Activated naive CD4-positive, alpha-beta T cell treated with anti-CD3 and anti-CD28 coated beads, Interleukin-2, amount 50 U/mL, for 24 hours (primary cell): ENCODE measurements at regions not wholly inside any gene's neighbourhood (a gene's known extent, or its start where the extent isn't known, plus 50 kb on each side); places are given as distances from the start of the nearest gene placed in this dataset.

Experiments used
- H3K27ac Mint-ChIP-seq: one replicate; pipeline ENCODE4 v1.8.0; 2021; ENCODE audit warnings: mild to moderate bottlenecking, mixed read lengths
- H3K27me3 Mint-ChIP-seq: one replicate; pipeline ENCODE4 v1.8.0; 2021; ENCODE audit warnings: mixed read lengths
- H3K36me3 Mint-ChIP-seq: one replicate; pipeline ENCODE4 v1.8.0; 2021; ENCODE audit warnings: mixed read lengths
- H3K4me1 Mint-ChIP-seq: one replicate; pipeline ENCODE4 v1.8.0; 2021; ENCODE audit warnings: mixed read lengths
- H3K4me3 Mint-ChIP-seq: one replicate; pipeline ENCODE4 v1.8.0; 2021; ENCODE audit warnings: mild to moderate bottlenecking, mixed read lengths
- H3K9me3 Mint-ChIP-seq: one replicate; pipeline ENCODE4 v1.8.0; 2021; ENCODE audit warnings: mixed read lengths

DNA sequence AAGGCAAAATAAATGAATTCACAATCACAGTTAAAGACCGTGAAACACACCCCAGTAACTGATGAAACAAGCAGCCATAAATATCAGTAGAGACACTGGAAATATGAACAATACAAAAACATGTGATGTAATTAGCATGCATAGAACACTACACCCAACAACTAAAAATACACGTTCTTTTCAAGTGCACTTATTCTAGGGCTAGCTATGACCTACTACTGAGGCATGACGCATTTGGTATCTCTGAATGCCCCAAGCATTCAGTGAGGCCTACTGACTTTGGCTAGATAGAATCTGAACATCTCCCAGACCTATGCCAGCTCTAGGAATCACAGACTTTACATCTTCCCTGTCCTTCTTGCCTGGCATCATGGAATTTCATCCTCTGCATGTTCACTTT, 450.0 kb upstream of the ID2 start:
- Mint-ChIP-seq H3K27me3 (peaks cover 2% of the 10 kb centered on the region), H3K9me3 (no peaks in the 10 kb centered on the region), H3K27ac (no peak overlapping the region), H3K36me3 (no peaks in the 10 kb centered on the region), H3K4me1 (peaks cover 14% of the 10 kb centered on the region), H3K4me3 (no peak overlapping the region)

DNA sequence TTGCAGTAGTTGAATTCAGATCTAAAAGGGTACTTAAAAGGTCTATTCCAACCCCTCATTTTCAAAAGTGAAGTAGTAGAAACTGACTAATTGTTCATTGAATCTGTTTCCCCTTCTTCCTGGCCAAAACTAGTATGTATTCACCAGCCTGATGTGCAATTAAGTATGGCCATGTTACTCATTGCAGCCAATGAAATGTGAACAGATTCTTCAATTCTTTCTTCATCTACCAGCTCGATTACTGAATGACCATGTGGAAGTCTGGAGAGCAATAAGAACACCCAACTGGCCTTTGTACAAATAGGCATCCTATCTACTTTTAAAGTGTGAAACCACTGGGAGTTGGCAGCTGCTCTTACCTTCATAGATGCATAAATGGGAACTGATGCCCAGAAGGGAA, 449.0 kb upstream of the ID2 start:
- H3K9me3 Mint-ChIP-seq, result no peaks in the 10 kb centered on the region
- no peak overlapping the region for H3K27ac Mint-ChIP-seq
- peaks cover 14% of the 10 kb centered on the region for H3K4me1 Mint-ChIP-seq
- H3K27me3 Mint-ChIP-seq, result peaks cover 3% of the 10 kb centered on the region
- H3K36me3 Mint-ChIP-seq, result no peaks in the 10 kb centered on the region
- no peak overlapping the region for H3K4me3 Mint-ChIP-seq

DNA sequence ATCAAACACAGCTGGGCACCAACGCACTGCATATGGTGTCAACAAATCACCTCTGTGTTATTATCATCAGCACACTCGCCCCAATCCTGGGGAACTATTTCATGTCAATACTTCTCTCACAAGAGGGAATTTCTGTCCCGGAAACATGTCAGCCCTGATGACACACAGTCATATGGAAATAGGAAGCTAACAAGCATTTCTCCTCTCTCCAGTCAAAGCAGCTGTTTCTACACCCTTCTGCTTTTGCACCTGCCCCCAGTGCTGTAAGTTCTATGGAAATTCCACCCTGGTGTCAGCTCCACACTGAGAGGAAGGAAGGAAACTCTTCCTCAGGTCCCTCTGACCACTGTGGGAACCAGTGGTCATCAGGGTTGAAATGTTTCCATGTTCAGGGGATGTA, 447.6 kb upstream of the ID2 start:
- H3K27ac Mint-ChIP-seq, result no peak overlapping the region
- H3K9me3 Mint-ChIP-seq, result no peaks in the 10 kb centered on the region
- H3K27me3 Mint-ChIP-seq, result peaks cover 5% of the 10 kb centered on the region
- H3K4me3 Mint-ChIP-seq, result no peak overlapping the region
- H3K4me1 Mint-ChIP-seq, result peaks cover 19% of the 10 kb centered on the region
- H3K36me3 Mint-ChIP-seq, result no peaks in the 10 kb centered on the region

DNA sequence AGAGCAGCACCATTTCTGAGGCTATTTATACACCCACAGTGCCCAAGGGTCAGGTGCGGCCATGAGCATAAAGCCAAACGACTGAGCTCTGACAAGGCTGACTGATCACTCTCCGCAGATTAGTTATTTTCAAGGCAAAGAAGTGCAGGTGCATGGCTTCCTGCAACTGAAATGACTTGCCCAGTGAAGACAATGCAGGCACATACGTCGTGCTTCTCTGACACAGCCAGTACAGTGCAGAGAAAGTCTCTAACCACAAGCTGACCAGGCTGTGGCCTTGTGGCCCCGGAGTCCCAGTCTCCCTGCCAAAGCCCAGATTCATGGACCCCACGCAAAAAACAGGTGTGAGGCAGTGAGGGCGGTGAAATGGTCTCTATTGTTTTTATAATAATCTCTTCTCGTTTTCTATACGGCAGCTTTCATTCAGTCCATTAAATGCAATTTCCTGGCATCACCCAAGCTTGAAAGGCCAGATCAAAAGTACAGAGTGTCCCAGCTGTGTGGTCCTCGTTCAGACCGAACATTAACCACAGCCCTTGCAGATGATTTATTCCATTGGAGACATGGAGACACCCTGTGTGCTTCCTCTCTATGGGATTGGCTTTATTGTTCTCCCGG, 447.0 kb upstream of the ID2 start:
- Mint-ChIP-seq H3K9me3 (no peaks in the 10 kb centered on the region), H3K36me3 (no peaks in the 10 kb centered on the region), H3K27ac (peak overlapping the region; percentile 81), H3K4me1 (peaks cover 13% of the 10 kb centered on the region), H3K4me3 (no peak overlapping the region), H3K27me3 (peaks cover 5% of the 10 kb centered on the region)

DNA sequence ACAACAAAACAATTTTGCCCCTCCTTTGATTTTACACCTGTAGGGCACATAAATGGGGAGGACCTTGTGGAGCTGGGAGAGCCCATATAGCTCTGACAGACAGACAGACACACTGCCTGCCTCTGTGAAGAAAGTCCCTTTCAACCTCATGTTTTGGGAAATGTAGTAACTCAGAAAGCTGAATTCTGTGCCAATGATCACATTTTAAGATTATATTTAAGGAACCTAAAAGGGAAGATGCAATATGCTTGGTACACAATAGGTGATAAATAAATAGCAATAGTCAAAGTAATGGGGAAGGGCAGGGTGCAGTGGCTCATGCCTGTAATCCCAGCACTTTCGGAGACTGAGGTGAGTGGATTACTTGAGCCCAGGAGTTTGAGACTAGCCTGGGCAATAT, 446.4 kb upstream of the ID2 start:
- Mint-ChIP-seq H3K27me3 (peaks cover 5% of the 10 kb centered on the region), H3K36me3 (no peaks in the 10 kb centered on the region), H3K9me3 (no peaks in the 10 kb centered on the region), H3K27ac (no peak overlapping the region), H3K4me1 (peaks cover 10% of the 10 kb centered on the region), H3K4me3 (no peak overlapping the region)

DNA sequence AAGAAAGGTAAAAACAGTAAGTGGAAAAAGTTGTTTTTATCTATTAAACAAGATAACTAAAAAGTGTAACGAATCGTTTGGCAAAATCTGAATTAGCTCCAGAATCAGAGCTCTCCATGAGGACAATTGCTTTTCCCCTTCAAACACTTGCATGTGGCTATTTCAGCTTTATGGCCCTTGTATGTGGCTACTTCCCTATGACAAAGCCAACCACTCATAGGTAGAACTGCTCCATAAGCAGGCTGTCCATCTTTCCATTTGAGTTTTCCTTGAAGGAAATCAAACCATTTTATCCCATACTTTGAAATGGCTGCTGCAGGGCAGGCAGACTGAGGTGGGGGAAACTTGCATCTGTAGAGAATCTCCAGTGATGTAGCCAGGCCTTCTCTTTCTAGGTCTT, 445.5 kb upstream of the ID2 start:
- peaks cover 10% of the 10 kb centered on the region for H3K4me1 Mint-ChIP-seq
- no peak overlapping the region for H3K27ac Mint-ChIP-seq
- no peak overlapping the region for H3K4me3 Mint-ChIP-seq
- peaks cover 5% of the 10 kb centered on the region for H3K27me3 Mint-ChIP-seq
- no peaks in the 10 kb centered on the region for H3K9me3 Mint-ChIP-seq
- H3K36me3 Mint-ChIP-seq, result no peaks in the 10 kb centered on the region

DNA sequence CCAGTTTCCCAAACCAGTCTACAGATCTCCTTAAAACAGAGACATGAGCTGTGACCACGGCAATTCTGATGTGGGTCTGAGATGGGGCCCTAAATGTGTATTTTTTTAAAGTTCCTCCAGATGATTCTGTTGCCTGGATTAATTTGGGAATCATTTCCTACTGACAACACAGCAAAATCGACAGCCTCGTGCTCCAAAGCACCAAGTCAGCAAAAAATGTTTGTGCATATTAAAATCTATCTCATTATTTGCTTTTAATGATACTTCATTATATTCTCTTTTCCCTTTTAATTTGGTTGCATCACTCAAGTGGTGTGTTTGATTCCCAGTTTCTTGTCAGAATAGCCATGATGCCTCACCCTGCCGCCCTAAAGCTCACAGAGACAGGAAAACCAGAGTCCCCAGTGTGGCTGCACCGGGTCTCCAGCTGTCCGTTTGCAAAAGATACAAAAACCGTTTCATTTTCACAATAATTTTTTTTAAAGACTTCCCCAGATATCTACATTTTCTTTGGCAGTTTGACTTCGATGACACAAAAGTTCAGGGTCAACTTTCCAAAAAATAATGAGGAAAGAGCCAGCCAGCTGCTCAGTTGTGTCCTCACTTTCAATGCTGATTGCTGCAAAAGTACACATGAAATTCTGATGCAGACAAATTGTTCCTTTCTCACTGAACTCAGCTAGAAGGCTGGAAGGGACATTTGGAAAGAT, 443.2 kb upstream of the ID2 start:
- H3K27ac Mint-ChIP-seq, result no peak overlapping the region
- no peak overlapping the region for H3K4me3 Mint-ChIP-seq
- no peaks in the 10 kb centered on the region for H3K36me3 Mint-ChIP-seq
- peaks cover 10% of the 10 kb centered on the region for H3K4me1 Mint-ChIP-seq
- peaks cover 5% of the 10 kb centered on the region for H3K27me3 Mint-ChIP-seq
- H3K9me3 Mint-ChIP-seq, result no peaks in the 10 kb centered on the region

DNA sequence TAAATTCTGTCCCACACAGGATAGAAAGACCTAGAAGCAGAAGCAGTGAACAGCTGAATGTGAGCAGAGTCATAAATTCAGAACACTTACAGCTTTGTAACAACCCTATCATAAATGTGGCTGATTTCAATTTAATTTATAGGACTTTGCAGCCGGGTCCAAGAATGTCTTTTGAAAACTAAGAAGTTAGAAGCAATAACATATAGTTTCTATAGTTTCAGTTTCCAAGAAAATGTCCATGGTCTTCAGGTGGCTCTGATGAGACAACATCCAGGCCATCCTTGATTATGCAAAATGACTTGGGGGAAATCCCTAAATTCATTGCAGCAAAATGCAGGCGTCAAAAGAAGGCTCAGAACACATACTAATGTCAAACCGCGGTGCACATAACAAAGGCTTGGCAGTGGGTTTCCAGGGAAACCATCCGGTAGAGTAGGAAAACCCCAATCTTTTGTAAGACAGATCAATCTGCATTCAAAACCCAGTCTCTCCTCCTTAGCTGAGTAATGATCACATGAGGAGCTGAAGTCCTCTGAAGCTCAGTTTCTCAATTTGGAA, 442.2 kb upstream of the ID2 start:
- no peak overlapping the region for H3K27ac Mint-ChIP-seq
- no peaks in the 10 kb centered on the region for H3K36me3 Mint-ChIP-seq
- H3K9me3 Mint-ChIP-seq, result no peaks in the 10 kb centered on the region
- H3K4me1 Mint-ChIP-seq, result peaks cover 10% of the 10 kb centered on the region
- peaks cover 5% of the 10 kb centered on the region for H3K27me3 Mint-ChIP-seq
- no peak overlapping the region for H3K4me3 Mint-ChIP-seq

DNA sequence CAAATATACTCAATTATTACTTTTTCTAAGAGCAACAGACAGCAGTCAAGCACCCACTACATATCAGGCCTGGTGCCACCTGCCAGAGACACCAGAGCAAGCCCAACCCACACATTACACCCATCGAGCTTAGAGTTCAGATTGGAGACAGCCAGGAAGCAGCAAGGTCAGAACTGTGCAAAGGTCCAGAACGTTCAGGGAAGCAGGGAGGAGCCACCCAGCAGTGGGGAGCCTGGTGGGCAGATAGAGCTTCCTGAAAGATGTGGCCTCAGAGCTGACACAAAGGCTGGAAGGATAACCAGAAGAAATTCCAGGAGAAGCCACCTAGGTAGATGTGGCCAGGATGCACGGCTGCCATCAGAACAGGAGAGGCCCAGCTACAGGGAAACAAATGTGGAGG, 440.5 kb upstream of the ID2 start:
- Mint-ChIP-seq H3K9me3 (peaks cover 5% of the 10 kb centered on the region), H3K27me3 (peaks cover 3% of the 10 kb centered on the region), H3K27ac (no peak overlapping the region), H3K36me3 (peaks cover 4% of the 10 kb centered on the region), H3K4me1 (peaks cover 6% of the 10 kb centered on the region), H3K4me3 (no peak overlapping the region)

DNA sequence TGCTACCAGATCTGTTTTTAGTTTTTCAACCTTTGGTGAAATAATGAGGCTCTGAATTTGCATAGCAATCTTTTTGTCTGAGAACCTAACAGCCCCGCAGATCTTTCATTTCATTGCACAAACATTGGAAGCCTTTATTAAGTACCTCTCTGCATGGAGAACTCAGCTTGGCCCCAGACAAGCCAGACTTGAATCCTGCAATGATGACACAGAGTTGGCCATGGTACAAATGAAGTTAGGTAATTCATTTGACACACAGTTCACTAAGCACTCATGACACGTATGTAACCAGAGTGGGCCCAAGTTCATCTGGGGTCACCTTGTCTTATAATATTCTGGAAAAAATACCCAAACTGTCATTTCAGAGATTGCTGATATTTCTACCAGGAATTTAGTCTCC, 439.1 kb upstream of the ID2 start:
- no peak overlapping the region for H3K27ac Mint-ChIP-seq
- peaks cover 6% of the 10 kb centered on the region for H3K4me1 Mint-ChIP-seq
- H3K27me3 Mint-ChIP-seq, result peaks cover 3% of the 10 kb centered on the region
- peaks cover 5% of the 10 kb centered on the region for H3K9me3 Mint-ChIP-seq
- H3K4me3 Mint-ChIP-seq, result no peak overlapping the region
- H3K36me3 Mint-ChIP-seq, result peaks cover 4% of the 10 kb centered on the region

DNA sequence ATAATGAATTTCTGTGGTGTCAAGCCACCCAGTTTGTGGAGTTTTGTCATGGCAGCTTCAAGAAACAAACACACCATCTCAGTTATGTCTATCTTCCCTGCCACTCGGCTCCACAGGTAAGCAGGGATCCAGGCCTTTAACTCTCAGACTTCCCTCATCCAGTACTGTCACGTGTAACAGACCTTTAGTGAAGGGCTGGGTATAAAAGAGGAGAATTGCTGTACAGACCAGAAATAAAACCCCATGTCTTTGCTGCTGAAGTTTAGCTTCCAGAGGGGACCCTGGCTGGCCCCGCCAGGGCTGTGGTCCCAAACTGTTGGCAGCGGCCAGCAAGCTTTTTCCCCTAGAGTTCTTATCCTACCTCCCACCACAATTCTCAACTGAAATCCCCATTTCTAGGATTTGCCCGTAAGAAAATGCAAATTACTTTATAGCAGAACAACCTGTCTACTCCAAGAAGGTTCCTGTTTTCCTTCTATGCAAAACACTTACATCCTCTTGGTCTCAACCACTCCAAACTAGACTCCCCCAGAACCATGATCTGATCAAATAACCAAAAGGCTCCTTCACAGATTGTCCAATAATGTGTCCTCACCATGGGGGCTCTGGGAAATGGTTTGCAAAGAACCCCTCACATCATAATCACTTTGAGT, 438.0 kb upstream of the ID2 start:
- Mint-ChIP-seq H3K4me1 (peaks cover 3% of the 10 kb centered on the region), H3K36me3 (peaks cover 4% of the 10 kb centered on the region), H3K27ac (no peak overlapping the region), H3K4me3 (no peak overlapping the region), H3K9me3 (peaks cover 5% of the 10 kb centered on the region), H3K27me3 (no peaks in the 10 kb centered on the region)

DNA sequence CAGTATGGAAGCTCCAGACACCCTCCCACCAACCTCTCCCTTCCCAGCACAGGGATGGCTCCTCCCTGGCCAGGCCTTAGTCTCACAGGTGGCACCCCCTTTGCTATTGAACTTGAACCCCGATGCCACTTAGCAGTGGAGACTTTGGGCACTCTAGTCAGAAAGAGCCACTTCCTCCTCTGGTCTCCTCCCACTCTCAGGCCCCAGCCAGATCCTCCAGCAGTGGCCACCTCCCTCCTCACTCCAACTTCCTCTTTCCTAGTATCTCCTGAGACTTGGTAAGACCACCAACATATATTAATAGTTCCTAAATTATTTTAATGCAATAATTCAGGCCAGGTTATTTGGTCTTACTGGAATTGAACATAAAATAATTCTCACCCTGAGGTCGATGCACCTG, 437.2 kb upstream of the ID2 start:
- H3K4me3 Mint-ChIP-seq, result no peak overlapping the region
- peaks cover 4% of the 10 kb centered on the region for H3K36me3 Mint-ChIP-seq
- no peaks in the 10 kb centered on the region for H3K27me3 Mint-ChIP-seq
- no peak overlapping the region for H3K27ac Mint-ChIP-seq
- no peaks in the 10 kb centered on the region for H3K4me1 Mint-ChIP-seq
- peaks cover 5% of the 10 kb centered on the region for H3K9me3 Mint-ChIP-seq

DNA sequence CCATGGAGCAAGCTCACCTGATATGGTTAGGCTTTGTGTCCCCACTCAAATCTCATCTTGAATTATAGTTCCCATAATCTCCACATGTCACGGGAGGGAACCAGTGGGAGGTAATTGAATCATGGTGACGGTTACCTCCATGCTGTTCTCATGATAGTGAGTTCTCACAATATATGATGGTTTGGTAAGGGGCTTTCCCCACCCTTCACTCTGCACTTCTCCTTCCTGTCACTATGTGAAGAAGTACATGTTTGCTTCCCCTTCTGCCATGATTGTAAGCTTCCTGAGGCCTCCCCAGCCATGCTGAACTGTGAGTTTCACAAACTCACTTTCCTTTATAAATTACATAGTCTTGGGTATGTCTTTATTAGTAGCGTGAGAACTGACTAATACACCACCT, 435.7 kb upstream of the ID2 start:
- H3K9me3 Mint-ChIP-seq, result peaks cover 12% of the 10 kb centered on the region
- no peaks in the 10 kb centered on the region for H3K27me3 Mint-ChIP-seq
- no peak overlapping the region for H3K27ac Mint-ChIP-seq
- no peaks in the 10 kb centered on the region for H3K4me1 Mint-ChIP-seq
- no peak overlapping the region for H3K4me3 Mint-ChIP-seq
- H3K36me3 Mint-ChIP-seq, result peaks cover 7% of the 10 kb centered on the region

DNA sequence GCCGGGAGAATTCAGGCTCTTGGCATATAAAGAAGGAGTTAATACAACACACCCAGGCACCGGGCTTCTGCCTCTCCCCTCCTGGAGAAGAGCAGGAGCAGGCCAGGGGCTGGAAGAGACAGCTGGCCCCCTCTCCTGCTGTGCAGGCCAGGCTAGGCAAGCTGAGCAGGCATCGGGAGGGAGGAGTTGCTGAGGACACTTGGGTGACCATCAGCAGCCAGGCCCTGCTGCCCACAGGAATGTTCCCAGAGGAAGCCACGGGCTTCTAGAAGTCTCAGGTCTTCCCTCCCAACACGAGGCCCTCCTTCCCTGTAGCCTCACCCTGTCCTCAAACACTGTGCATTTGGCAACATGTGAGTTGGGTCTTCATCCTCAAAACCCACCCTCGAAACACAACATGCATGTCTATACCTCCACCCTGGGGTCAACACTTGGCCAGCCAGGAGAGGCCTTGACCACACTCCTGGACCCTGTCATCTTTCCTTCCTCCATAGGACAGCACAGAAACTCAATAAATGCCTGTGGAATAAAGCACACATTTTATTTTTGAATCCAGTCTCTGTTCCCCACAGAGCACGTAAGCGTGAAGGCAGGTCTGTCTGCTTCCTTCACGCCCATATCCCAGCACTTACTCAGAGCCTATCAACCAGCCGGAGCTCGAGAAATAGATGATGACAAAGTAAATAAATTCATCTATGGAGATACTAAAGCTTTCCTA, 433.8 kb upstream of the ID2 start:
- no peak overlapping the region for H3K27ac Mint-ChIP-seq
- no peak overlapping the region for H3K4me3 Mint-ChIP-seq
- no peaks in the 10 kb centered on the region for H3K27me3 Mint-ChIP-seq

DNA sequence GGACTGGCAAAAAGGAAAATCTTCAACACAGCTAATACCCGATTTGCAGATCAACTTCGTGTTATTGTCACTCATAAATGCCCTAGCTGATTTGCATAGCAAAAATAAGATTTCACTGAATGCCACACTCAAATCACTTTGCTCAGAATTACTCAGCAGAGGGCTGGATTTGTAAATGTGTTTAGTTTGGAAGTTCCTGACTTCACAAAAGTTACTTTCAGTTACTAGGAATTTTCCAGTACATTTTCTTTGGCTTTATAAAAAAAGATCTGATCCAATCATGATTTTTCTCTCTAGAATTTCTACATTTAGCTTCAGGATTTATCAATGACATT, 433.3 kb upstream of the ID2 start:
- H3K4me3 Mint-ChIP-seq, result no peak overlapping the region
- no peak overlapping the region for H3K27ac Mint-ChIP-seq
- H3K36me3 Mint-ChIP-seq, result peaks cover 7% of the 10 kb centered on the region
- peaks cover 12% of the 10 kb centered on the region for H3K9me3 Mint-ChIP-seq
- peaks cover 1% of the 10 kb centered on the region for H3K4me1 Mint-ChIP-seq
- H3K27me3 Mint-ChIP-seq, result no peaks in the 10 kb centered on the region

More for the DNA sequence above, 433.8 kb upstream of the ID2 start:
- Mint-ChIP-seq H3K4me1 (no peaks in the 10 kb centered on the region), H3K36me3 (peaks cover 7% of the 10 kb centered on the region), H3K9me3 (peaks cover 12% of the 10 kb centered on the region)

DNA sequence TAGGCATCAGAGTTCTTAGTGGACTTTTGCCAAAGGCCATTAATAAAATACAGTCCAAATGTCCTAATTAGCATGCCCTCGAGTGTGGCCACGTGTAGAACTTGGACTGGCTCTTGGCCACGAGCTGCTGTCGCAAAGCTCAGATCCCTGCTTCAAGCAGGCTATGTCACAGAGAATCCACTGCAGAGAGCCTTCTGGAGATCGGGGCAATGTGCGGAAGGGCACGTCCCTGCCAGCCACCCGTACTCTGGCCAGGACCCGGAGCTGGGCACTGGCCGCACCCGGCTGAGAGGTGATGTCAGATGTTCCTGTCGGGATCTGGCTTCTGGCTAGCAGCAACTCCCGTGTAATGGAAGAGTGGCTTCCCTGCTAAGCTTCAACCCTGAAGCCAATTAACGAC, 432.7 kb upstream of the ID2 start:
- H3K27me3 Mint-ChIP-seq, result no peaks in the 10 kb centered on the region
- H3K27ac Mint-ChIP-seq, result no peak overlapping the region
- H3K4me1 Mint-ChIP-seq, result peaks cover 7% of the 10 kb centered on the region
- peaks cover 7% of the 10 kb centered on the region for H3K36me3 Mint-ChIP-seq
- H3K4me3 Mint-ChIP-seq, result no peak overlapping the region
- H3K9me3 Mint-ChIP-seq, result peaks cover 12% of the 10 kb centered on the region
